ENCODE measurements at regions not wholly inside any gene's neighbourhood (a gene's known extent, or its start where the extent isn't known, plus 50 kb on each side); places are given as distances from the start of the nearest gene placed in this dataset.

DNA sequence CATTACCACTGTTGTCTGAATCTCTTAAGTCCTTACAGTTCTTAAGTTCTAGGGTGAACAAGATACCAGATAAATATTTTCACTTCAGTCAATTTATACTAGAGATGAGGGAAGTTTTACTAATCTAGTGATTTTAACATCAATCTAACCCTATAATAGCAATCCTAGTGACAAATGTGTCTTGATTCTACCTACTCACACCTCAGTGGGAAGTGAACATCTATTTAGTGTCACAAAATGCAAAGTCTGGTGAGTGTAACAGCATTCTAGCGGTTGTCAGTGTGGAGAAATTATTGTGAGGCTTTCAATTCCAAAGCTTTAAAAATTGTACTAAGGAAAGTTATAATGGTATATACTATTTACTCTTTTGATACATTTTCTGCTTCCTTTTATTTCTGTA is 225.8 kb upstream of the CYLC2 start:
- ChIA-PET POLR2A (no interaction called here), CTCF (no interaction called here)
- peaks cover 7% of the 10 kb centered on the region for H3K9me3 Mint-ChIP-seq
- DNase-seq (no peak), ATAC-seq (no peak)
- no peak overlapping the region for H3K4me3 Mint-ChIP-seq
- H3K36me3 Mint-ChIP-seq (ENCODE audit: low read depth): no peaks in the 10 kb centered on the region
- intact Hi-C loops (cut with micrococcal nuclease): no loop called here
- no peaks in the 10 kb centered on the region for H3K4me1 Mint-ChIP-seq (ENCODE audit: low read depth)
- H3K27ac Mint-ChIP-seq: no peak overlapping the region
- no peaks in the 10 kb centered on the region for H3K27me3 Mint-ChIP-seq
- no peak for TF ChIP-seq CTCF (IDR thresholded peaks at IDR 0.05)

DNA sequence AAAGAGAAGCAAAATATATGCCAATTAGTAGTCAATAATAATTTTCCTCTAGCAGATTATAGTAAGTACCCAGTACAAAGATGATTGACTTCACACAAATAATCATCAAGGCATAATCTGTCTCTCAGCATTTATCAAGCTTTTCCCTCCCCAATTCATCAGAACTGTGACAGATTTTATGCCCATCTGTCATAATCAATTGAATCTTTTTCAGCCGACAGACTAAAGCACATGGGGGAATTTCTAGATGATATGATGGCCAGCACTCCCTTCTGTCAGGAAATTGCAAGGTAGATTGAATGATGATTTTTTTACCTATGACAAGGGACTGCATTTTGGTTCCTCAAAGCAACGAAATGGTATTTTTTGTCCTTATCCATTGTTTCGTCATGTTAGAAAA is 227.1 kb upstream of the CYLC2 start:
- CTCF ChIA-PET: no interaction called here
- no peaks in the 10 kb centered on the region for H3K36me3 Mint-ChIP-seq (ENCODE audit: low read depth)
- TF ChIP-seq CTCF (IDR thresholded peaks at IDR 0.05): no peak

GRCh38 chr9:102767076-102767475 is 228.1 kb upstream of the CYLC2 start:
- no peaks in the 10 kb centered on the region for H3K27me3 Mint-ChIP-seq
- CTCF ChIA-PET: no interaction called here
- H3K9me3 Mint-ChIP-seq: peaks cover 3% of the 10 kb centered on the region
- ATAC-seq: no peak
- H3K36me3 Mint-ChIP-seq (ENCODE audit: low read depth): no peaks in the 10 kb centered on the region
- H3K4me1 Mint-ChIP-seq (ENCODE audit: low read depth): no peaks in the 10 kb centered on the region
- no peak for TF ChIP-seq CTCF (IDR thresholded peaks at IDR 0.05)
- no peak overlapping the region for H3K27ac Mint-ChIP-seq
- H3K4me3 Mint-ChIP-seq: no peak overlapping the region
- intact Hi-C loops (cut with micrococcal nuclease): no loop called here
- POLR2A ChIA-PET: no interaction called here
- DNase-seq: no peak

More for the DNA sequence above, 227.1 kb upstream of the CYLC2 start:
- peaks cover 7% of the 10 kb centered on the region for H3K9me3 Mint-ChIP-seq
- H3K27ac Mint-ChIP-seq: no peak overlapping the region
- POLR2A ChIA-PET: no interaction called here
- H3K4me1 Mint-ChIP-seq (ENCODE audit: low read depth): no peaks in the 10 kb centered on the region
- intact Hi-C loops (cut with micrococcal nuclease): no loop called here
- no peak for DNase-seq
- no peaks in the 10 kb centered on the region for H3K27me3 Mint-ChIP-seq
- H3K4me3 Mint-ChIP-seq: no peak overlapping the region
- ATAC-seq: no peak

DNA sequence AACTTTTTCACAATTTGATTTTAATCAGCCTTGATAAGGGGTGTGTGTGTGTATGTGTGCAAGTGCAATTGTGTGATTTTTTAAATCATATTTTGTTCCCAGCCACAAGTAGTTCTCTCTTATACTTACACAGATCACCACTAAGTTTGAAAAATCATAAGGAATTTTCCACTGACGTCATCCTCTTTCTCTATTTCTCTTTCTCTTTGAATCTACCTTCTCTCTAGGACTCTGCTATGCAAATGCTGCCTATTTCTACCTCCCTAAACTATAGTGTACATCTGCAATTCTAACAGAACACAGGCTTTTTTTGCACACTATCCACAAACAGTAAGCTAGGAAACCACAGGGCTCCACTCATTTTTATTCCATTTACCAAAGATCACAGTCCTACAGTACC is 254.6 kb upstream of the CYLC2 start:
- no peaks in the 10 kb centered on the region for H3K27me3 Mint-ChIP-seq
- peaks cover 21% of the 10 kb centered on the region for H3K9me3 Mint-ChIP-seq
- no peaks in the 10 kb centered on the region for H3K4me1 Mint-ChIP-seq (ENCODE audit: low read depth)
- intact Hi-C loops (cut with micrococcal nuclease): no loop called here
- H3K36me3 Mint-ChIP-seq (ENCODE audit: low read depth): no peaks in the 10 kb centered on the region
- DNase-seq: no peak
- no peak for ATAC-seq
- POLR2A ChIA-PET: no interaction called here
- CTCF ChIA-PET: no interaction called here
- H3K4me3 Mint-ChIP-seq: no peak overlapping the region
- no peak overlapping the region for H3K27ac Mint-ChIP-seq
- TF ChIP-seq CTCF (IDR thresholded peaks at IDR 0.05): no peak

DNA sequence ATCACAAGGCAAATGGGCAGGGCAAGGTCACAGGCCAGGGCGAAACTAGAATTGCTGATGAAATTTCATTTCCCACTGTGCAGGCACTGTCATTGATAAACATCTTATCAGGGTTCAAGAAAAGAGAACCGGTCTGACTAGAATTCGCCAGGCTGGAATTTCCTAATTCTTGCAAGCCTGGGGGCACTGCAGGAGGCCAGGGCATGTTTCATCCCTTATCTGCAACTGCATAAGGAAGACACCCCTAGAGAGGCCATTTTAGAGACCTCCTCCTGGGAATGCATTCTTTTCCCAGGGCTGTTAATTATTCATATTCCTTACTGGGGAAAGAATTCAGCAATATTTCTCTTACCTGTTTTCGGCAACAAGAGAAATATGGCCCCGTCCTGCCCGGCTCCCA is 266.2 kb upstream of the CYLC2 start:
- Mint-ChIP-seq H3K36me3 (ENCODE audit: low read depth) (no peaks in the 10 kb centered on the region), H3K4me3 (no peak overlapping the region), H3K27ac (no peak overlapping the region), H3K9me3 (peaks cover 8% of the 10 kb centered on the region), H3K4me1 (ENCODE audit: low read depth) (no peaks in the 10 kb centered on the region), H3K27me3 (no peaks in the 10 kb centered on the region)
- ATAC-seq (no peak), DNase-seq (no peak)
- no peak for TF ChIP-seq CTCF (IDR thresholded peaks at IDR 0.05)
- intact Hi-C loops (cut with micrococcal nuclease): no loop called here
- ChIA-PET POLR2A (no interaction called here), CTCF (no interaction called here)

Measured in activated CD8-positive, alpha-beta T cell treated with anti-CD3 and anti-CD28 coated beads for 36 hours (primary cell).